NT2/D1 (cell line): ENCODE measurements at regions not wholly inside any gene's neighbourhood (a gene's known extent, or its start where the extent isn't known, plus 50 kb on each side); places are given as distances from the start of the nearest gene placed in this dataset.

Source experiments
- DNase-seq: peaks from one replicate; pipeline ENCODE4 v3.0.0-alpha.2; 2011; ENCODE audit warnings: low read depth, low spot score
- H3K27me3 ChIP-seq: 2 replicates; pipeline ENCODE4 v1.6.0; 2011; ENCODE audit warnings: mild to moderate bottlenecking; ENCODE audit not compliant: insufficient read length, insufficient read depth
- H3K36me3 ChIP-seq: 2 replicates; pipeline ENCODE4 v1.6.1; 2011; ENCODE audit warnings: mild to moderate bottlenecking, low read length, mixed read lengths; ENCODE audit not compliant: insufficient read depth, insufficient read length
- H3K4me1 ChIP-seq: 2 replicates; pipeline ENCODE4 v1.5.1; 2011; ENCODE audit not compliant: insufficient read depth, insufficient read length
- H3K4me3 ChIP-seq: 2 replicates; pipeline ENCODE4 v1.5.1; 2011; ENCODE audit warnings: low read depth; ENCODE audit not compliant: insufficient read length
- H3K9ac ChIP-seq: 2 replicates; pipeline ENCODE4 v1.6.0; 2011; ENCODE audit warnings: low read depth; ENCODE audit not compliant: insufficient read length
- H3K9me3 ChIP-seq: 2 replicates; pipeline ENCODE4 v1.5.1; 2011; ENCODE audit warnings: mild to moderate bottlenecking, low read length; ENCODE audit not compliant: insufficient read depth
- SUZ12 ChIP-seq: IDR thresholded peaks from 2 replicates; pipeline ENCODE4 v1.6.1; 2011; ENCODE audit not compliant: insufficient read length, insufficient read depth; ENCODE audit errors: extremely low read depth
- YY1 ChIP-seq: IDR thresholded peaks from 2 replicates; pipeline ENCODE4 v1.6.1; 2011; ENCODE audit not compliant: insufficient read length, insufficient read depth
- ZNF274 ChIP-seq: IDR thresholded peaks from 2 replicates; pipeline ENCODE4 v1.6.1; 2011; ENCODE audit warnings: mild to moderate bottlenecking, low read depth, low read length

DNA sequence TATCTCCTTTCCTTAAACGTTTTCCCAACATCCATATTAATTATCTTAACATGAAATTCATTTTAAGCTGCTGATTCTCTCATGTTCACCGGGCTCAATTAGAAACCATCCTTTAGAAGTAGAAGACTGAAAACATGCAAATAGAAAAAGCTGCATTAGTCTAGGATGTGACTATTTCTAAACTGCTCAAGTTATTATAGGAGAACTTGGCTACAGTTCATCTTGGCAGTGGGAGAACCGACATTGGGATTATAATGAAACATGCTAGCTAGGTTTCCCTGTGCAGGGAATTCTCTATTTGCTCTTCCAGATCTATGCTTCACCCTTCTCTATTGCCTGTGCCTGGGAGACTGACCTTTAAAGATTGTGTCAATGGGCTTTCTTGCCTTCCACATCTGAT lies 151.0 kb upstream of the PPARGC1A start:
- no peak for DNase-seq
- Histone ChIP-seq H3K4me3 (no peak overlapping the region), H3K27me3 (no peaks in the 10 kb centered on the region), H3K36me3 (no peaks in the 10 kb centered on the region), H3K9ac (no peak overlapping the region), H3K9me3 (no peaks in the 10 kb centered on the region), H3K4me1 (no peaks in the 10 kb centered on the region)
- TF ChIP-seq ZNF274 (no peak), SUZ12 (no peak), YY1 (no peak)

DNA sequence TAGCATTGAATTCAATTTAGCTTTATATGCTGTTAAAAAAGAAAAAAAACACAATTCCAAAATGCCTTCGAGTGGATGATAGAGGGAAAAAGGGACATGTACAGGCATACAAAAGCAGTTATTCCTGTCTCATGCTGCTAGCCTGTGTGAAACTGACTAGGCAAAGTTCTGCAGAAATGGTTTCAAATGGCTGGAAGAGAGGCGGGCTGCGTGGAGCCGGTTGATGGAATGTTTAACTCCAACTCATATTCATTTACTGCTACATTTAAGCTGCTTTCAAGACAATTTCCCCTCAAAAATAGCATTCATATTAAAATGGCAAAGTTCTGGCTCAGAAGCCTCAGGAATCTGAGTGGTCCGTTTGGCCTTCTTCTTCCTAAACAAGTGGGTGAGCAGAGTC lies 143.8 kb upstream of the PPARGC1A start:
- Histone ChIP-seq H3K4me1 (no peaks in the 10 kb centered on the region), H3K36me3 (no peaks in the 10 kb centered on the region), H3K9ac (no peak overlapping the region), H3K27me3 (no peaks in the 10 kb centered on the region), H3K4me3 (no peak overlapping the region), H3K9me3 (no peaks in the 10 kb centered on the region)
- DNase-seq = no peak
- no peak for TF ChIP-seq YY1
- no peak for TF ChIP-seq ZNF274
- TF ChIP-seq SUZ12 = no peak

GRCh38 chr4:24032371-24032989 lies 142.6 kb upstream of the PPARGC1A start:
- H3K9ac ChIP-seq = no peak overlapping the region
- no peak for DNase-seq
- H3K27me3 ChIP-seq = no peaks in the 10 kb centered on the region
- TF ChIP-seq ZNF274 (no peak), YY1 (no peak), SUZ12 (no peak)
- no peaks in the 10 kb centered on the region for H3K36me3 ChIP-seq
- H3K4me1 ChIP-seq = no peaks in the 10 kb centered on the region
- no peak overlapping the region for H3K4me3 ChIP-seq
- no peaks in the 10 kb centered on the region for H3K9me3 ChIP-seq

GRCh38 chr4:24026596-24026995 lies 136.7 kb upstream of the PPARGC1A start:
- Histone ChIP-seq H3K27me3 (peaks cover 4% of the 10 kb centered on the region), H3K9ac (no peak overlapping the region), H3K4me3 (no peak overlapping the region), H3K4me1 (no peaks in the 10 kb centered on the region), H3K9me3 (no peaks in the 10 kb centered on the region), H3K36me3 (no peaks in the 10 kb centered on the region)
- TF ChIP-seq ZNF274 (no peak), YY1 (no peak), SUZ12 (no peak)
- no peak for DNase-seq

GRCh38 chr4:24024605-24025004 lies 134.8 kb upstream of the PPARGC1A start:
- no peak for DNase-seq
- no peaks in the 10 kb centered on the region for H3K36me3 ChIP-seq
- no peak for TF ChIP-seq ZNF274
- no peak for TF ChIP-seq YY1
- no peak for TF ChIP-seq SUZ12
- no peak overlapping the region for H3K9ac ChIP-seq
- H3K9me3 ChIP-seq = no peaks in the 10 kb centered on the region
- H3K4me3 ChIP-seq = no peak overlapping the region
- H3K4me1 ChIP-seq = no peaks in the 10 kb centered on the region
- H3K27me3 ChIP-seq = peaks cover 11% of the 10 kb centered on the region

DNA sequence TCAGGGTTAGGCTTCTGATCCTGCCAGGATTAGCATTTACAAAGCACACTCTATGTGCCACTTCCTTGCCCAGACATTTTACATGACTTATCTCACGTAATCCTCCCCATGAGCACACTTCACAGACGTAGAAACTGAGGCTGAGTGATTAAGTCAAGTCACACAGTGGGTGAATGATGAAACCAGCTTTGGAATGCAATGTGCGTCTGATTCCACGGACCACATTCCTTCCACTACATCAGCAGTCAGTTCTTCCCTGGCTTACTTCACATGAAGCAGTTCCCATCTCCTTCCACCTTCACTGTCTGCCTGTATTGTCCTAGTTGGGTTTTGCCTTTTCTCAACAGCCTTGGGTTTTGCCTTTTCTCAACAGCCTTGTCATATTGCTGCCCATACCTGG lies 134.3 kb upstream of the PPARGC1A start:
- no peaks in the 10 kb centered on the region for H3K36me3 ChIP-seq
- H3K9me3 ChIP-seq = no peaks in the 10 kb centered on the region
- no peak overlapping the region for H3K9ac ChIP-seq
- peaks cover 11% of the 10 kb centered on the region for H3K27me3 ChIP-seq
- TF ChIP-seq ZNF274 = no peak
- TF ChIP-seq SUZ12 = no peak
- no peak for TF ChIP-seq YY1
- no peak overlapping the region for H3K4me3 ChIP-seq
- no peaks in the 10 kb centered on the region for H3K4me1 ChIP-seq
- no peak for DNase-seq

DNA sequence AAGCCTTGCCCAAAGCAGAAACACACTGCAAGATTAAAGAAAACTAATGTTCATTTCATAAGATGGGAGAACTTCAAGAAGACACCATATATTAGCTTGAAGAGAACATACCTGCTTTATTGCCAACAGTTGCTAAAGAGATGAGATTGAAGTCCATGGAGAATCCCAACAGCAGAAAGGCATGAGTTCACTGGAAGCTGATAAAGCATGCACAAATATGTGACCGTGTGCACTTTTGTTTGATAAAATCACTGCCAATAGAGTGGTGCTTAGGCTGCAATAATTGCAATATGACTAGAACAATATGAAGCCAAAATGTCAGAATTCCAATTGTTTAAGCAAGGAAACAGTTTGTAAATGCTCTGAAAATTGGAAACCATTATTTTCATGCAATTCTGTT lies 125.9 kb upstream of the PPARGC1A start:
- no peaks in the 10 kb centered on the region for H3K4me1 ChIP-seq
- no peak overlapping the region for H3K9ac ChIP-seq
- TF ChIP-seq ZNF274 = no peak
- no peak for TF ChIP-seq YY1
- TF ChIP-seq SUZ12 = no peak
- no peaks in the 10 kb centered on the region for H3K9me3 ChIP-seq
- H3K27me3 ChIP-seq = peaks cover under 1% of the 10 kb centered on the region
- DNase-seq = no peak
- no peaks in the 10 kb centered on the region for H3K36me3 ChIP-seq
- H3K4me3 ChIP-seq = no peak overlapping the region
